ENCODE measurements at regions not wholly inside any gene's neighbourhood (a gene's known extent, or its start where the extent isn't known, plus 50 kb on each side); places are given as distances from the start of the nearest gene placed in this dataset.

DNA sequence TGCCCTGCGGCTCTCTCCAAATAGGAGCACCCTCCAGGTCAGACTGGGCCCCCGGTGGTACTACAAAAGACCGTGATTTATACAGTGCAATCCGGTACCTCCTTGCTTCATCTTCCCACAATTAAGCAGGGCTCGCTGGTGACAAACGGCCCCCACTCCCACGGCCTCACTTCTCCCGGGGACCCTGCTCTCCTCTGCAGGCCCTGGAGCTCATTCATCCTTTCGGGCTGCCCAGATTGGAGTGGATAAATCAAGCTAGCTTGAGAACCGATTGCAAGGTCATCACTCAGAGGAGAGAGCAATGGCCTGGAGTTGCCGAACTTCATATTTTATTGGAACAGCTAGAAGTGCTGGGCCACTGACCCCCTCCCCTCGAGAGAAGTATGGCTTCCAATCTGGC, 193.5 kb upstream of the IRX6 start:
- Mint-ChIP-seq H3K4me3 (ENCODE audit: low read depth) (no peak overlapping the region), H3K9me3 (no peaks in the 10 kb centered on the region), H3K36me3 (ENCODE audit: low read depth) (no peaks in the 10 kb centered on the region), H3K27ac (no peak overlapping the region), H3K4me1 (ENCODE audit: low read depth) (no peaks in the 10 kb centered on the region), H3K27me3 (ENCODE audit: low read depth) (no peaks in the 10 kb centered on the region)
- DNase-seq (ENCODE audit: low spot score), result no peak
- intact Hi-C loops (cut with micrococcal nuclease), result no loop called here

DNA sequence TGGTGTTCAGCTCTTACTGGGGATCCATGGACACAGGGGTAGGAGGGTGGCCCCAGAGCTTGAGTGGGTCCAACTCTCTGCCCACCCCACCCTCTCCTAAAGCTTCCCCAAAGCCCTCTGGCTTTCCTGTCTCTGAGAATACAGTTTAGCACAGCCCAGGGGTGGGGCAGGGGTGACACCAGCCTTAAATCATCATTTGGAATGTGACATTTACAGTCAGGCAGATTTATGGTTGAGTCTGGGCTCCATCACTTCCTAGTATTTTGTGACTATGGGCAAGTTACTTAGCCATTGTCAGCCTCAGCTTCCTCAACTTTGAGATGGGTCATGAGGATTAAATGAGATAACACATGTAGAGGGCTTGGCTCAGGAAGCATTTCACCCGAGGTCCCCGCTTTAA, 193.1 kb upstream of the IRX6 start:
- no peak overlapping the region for H3K27ac Mint-ChIP-seq
- intact Hi-C loops (cut with micrococcal nuclease), result no loop called here
- H3K36me3 Mint-ChIP-seq (ENCODE audit: low read depth), result no peaks in the 10 kb centered on the region
- H3K4me3 Mint-ChIP-seq (ENCODE audit: low read depth), result no peak overlapping the region
- H3K27me3 Mint-ChIP-seq (ENCODE audit: low read depth), result no peaks in the 10 kb centered on the region
- DNase-seq (ENCODE audit: low spot score), result no peak
- no peaks in the 10 kb centered on the region for H3K4me1 Mint-ChIP-seq (ENCODE audit: low read depth)
- no peaks in the 10 kb centered on the region for H3K9me3 Mint-ChIP-seq

DNA sequence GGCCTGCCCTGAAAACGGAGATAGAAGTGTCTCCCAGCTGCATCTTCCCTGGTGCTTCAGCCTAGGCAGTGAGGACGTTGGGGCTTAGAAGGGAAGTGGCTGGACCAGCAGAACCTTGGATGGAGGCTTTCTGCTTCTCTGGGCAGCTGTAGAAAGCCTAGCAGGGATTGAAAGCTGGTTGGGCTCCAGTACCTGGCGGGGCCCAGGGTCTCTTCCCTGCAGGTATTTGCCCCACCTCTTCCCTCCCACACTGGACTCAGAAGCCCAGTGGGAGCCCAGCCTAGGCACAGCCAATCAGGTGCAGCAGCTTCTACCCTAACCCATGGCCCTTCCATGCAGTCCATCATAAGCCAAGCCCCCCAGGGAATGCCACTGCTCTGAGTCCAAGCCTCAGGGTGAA, 190.3 kb upstream of the IRX6 start:
- DNase-seq (ENCODE audit: low spot score), result no peak

DNA sequence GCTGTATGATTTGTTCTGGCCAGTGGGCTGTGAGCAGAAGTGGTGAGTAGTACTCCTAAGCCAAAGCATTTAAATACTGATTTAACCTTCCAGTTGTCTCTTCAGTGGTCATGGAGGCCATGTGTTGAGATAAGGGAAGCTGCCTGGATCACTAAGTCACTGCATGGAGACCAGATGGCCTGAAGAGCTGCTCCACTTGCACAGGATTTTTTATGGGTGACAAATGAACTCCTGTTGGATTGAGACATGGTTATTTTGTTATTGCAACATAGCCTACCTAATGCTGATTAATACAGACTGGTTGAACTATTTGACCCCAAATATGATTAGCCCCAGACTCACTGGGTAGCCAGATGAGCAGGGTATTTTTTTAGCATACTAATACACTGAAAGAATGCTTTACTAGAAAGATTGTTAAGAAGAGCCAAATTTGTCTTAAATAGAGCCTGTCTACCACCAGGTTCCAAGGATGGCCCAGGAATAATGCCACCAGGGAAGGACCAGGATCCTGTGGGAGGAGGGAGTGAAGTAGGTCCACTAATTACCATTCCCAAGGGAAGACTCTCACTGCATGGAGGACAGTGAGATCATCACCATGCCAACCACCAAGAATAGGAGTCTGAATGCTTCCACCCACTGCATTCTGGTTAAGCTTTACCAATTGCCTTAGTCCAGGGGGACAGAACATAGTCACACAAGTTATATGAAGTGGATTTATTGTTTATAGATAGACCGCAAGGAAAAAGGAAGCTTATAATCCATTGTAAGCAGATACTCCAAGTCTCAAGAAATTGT, 187.4 kb upstream of the IRX6 start:
- H3K4me1 Mint-ChIP-seq (ENCODE audit: low read depth), result no peaks in the 10 kb centered on the region
- intact Hi-C loops (cut with micrococcal nuclease), result no loop called here

More for the DNA sequence above, 190.3 kb upstream of the IRX6 start:
- Mint-ChIP-seq H3K4me3 (ENCODE audit: low read depth) (no peak overlapping the region), H3K27ac (no peak overlapping the region), H3K9me3 (no peaks in the 10 kb centered on the region), H3K4me1 (ENCODE audit: low read depth) (no peaks in the 10 kb centered on the region), H3K27me3 (ENCODE audit: low read depth) (no peaks in the 10 kb centered on the region), H3K36me3 (ENCODE audit: low read depth) (no peaks in the 10 kb centered on the region)
- intact Hi-C loops (cut with micrococcal nuclease), result no loop called here

DNA sequence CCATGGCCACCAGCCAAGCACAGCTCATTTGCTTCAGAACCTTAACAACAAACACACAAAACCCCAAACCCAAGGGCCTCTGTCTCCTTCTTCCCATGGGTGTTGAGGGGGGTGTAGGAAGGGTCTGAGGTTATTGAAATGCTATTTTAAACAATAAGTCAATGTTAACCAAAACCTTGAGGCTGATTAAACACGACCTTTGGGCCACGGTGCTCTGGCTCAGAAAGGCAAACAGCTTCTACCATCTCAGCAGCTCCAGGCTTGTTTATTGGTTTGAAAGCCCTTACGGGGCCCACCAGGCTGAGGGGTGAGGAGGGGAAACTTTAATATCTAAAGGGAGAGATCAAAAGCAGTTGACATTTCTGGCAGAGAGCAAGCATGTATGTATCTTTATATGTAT, 185.7 kb upstream of the IRX6 start:
- DNase-seq (ENCODE audit: low spot score), result no peak
- Mint-ChIP-seq H3K27ac (no peak overlapping the region), H3K4me3 (ENCODE audit: low read depth) (no peak overlapping the region), H3K36me3 (ENCODE audit: low read depth) (no peaks in the 10 kb centered on the region), H3K27me3 (ENCODE audit: low read depth) (no peaks in the 10 kb centered on the region), H3K4me1 (ENCODE audit: low read depth) (no peaks in the 10 kb centered on the region), H3K9me3 (no peaks in the 10 kb centered on the region)
- intact Hi-C loops (cut with micrococcal nuclease), result no loop called here

More for the DNA sequence above, 187.4 kb upstream of the IRX6 start:
- no peak overlapping the region for H3K27ac Mint-ChIP-seq
- no peak overlapping the region for H3K4me3 Mint-ChIP-seq (ENCODE audit: low read depth)
- no peaks in the 10 kb centered on the region for H3K27me3 Mint-ChIP-seq (ENCODE audit: low read depth)
- H3K9me3 Mint-ChIP-seq, result no peaks in the 10 kb centered on the region
- no peak for DNase-seq (ENCODE audit: low spot score)
- no peaks in the 10 kb centered on the region for H3K36me3 Mint-ChIP-seq (ENCODE audit: low read depth)

DNA sequence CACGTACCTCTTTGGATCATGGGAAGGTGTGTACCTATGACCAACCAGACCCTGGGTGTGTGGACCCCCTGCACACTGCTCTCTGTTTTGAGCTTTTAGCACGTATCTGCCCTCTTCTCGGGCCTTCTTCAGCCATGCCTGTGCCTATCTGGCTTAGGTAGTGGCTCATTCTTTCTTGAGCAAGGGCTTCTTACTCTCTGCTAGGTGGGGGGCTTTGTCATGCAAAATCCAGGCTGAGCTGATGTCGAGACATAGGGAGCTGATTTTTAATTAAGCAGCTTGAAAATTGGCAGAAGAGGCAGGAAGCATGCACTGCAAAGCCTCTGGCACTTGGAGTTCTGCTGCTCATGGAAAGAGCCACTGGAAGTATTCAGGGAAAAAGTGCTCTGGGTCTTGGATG, 181.6 kb upstream of the IRX6 start:
- DNase-seq (ENCODE audit: low spot score), result no peak
- H3K36me3 Mint-ChIP-seq (ENCODE audit: low read depth), result no peaks in the 10 kb centered on the region
- no peak overlapping the region for H3K4me3 Mint-ChIP-seq (ENCODE audit: low read depth)
- no peaks in the 10 kb centered on the region for H3K27me3 Mint-ChIP-seq (ENCODE audit: low read depth)
- H3K4me1 Mint-ChIP-seq (ENCODE audit: low read depth), result no peaks in the 10 kb centered on the region
- no peaks in the 10 kb centered on the region for H3K9me3 Mint-ChIP-seq
- intact Hi-C loops (cut with micrococcal nuclease), result no loop called here
- no peak overlapping the region for H3K27ac Mint-ChIP-seq

DNA sequence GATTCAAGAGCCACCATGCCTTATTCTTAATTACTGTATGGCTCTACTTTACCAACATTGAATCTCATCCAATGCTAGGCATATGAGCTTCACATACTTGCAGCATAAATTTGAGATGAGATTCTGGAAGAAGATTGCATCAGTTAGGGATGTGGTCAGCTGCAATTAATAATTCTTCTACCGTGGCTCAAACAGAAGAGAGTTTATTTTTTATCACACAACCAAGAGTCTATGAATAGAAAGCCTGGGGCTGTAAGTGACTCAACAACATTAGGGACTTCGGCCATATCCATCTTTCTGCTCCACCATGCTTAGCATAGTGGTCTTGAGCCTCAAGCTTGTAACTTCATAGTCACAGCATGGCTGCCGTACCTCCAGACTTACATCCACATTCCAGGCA, 179.4 kb upstream of the IRX6 start:
- Mint-ChIP-seq H3K36me3 (ENCODE audit: low read depth) (no peaks in the 10 kb centered on the region), H3K27ac (no peak overlapping the region), H3K4me1 (ENCODE audit: low read depth) (no peaks in the 10 kb centered on the region), H3K9me3 (no peaks in the 10 kb centered on the region), H3K4me3 (ENCODE audit: low read depth) (no peak overlapping the region), H3K27me3 (ENCODE audit: low read depth) (no peaks in the 10 kb centered on the region)
- intact Hi-C loops (cut with micrococcal nuclease), result no loop called here
- DNase-seq (ENCODE audit: low spot score), result no peak

DNA sequence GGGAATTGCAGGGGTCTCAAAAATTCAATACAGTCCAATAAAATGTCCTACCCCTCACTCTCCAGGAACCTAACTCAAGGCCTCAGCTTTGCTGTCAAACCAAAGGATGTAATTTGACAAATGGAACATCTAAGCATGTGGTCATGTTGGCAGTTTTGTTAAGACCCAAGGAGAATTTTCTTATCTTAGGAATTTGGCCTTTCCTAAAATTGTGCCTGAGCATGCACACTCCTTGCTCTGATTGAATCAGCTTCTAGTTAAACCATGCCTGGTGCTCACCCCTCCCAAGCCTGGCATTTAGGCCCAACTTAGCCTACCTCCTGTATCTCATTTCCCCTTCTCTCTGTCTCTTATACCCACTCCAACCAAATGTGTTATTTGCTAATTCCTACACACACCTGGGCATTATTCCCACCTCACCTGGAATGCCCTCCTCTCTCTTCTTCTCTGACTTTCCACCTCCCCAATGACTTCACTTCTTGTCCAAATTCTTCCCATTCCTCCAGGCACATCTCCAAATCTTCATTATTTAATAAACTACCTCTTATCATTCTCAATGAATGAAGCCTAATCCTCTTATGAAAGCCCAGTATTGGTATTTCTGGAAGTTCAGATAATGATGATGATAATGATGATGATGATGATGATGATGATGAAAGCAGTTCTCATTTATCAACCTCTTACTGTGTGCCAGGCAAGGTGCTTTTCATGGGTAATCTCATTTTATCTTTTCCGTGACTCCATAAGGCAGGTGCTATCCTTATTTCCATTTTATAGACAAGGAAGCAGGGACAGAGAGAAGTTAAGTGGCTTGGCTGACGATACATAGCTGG, 178.0 kb upstream of the IRX6 start:
- no peaks in the 10 kb centered on the region for H3K27me3 Mint-ChIP-seq (ENCODE audit: low read depth)
- no peaks in the 10 kb centered on the region for H3K36me3 Mint-ChIP-seq (ENCODE audit: low read depth)

DNA sequence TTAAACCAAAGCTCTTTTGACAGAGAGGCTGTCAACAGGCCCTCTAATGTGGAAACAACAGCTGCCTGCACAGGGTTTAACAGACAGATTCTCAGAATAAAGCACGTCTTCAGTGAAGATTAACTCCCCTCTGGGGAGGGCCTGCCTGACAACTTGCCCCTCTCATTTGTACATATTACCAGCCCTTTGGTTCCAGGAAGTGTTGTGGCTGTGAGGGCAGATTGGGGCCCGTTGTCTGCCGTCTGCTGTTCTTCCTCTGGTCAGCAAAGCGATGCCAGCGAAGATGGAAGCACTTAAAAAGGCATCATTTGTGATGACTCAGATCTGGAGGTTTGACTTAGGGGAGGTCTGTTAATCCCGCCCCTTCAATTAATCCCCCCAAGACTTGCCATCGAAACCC, 177.0 kb upstream of the IRX6 start:
- intact Hi-C loops (cut with micrococcal nuclease), result no loop called here
- H3K4me3 Mint-ChIP-seq (ENCODE audit: low read depth), result no peak overlapping the region
- no peaks in the 10 kb centered on the region for H3K27me3 Mint-ChIP-seq (ENCODE audit: low read depth)
- H3K9me3 Mint-ChIP-seq, result no peaks in the 10 kb centered on the region
- no peak overlapping the region for H3K27ac Mint-ChIP-seq
- no peak for DNase-seq (ENCODE audit: low spot score)
- H3K36me3 Mint-ChIP-seq (ENCODE audit: low read depth), result no peaks in the 10 kb centered on the region
- no peaks in the 10 kb centered on the region for H3K4me1 Mint-ChIP-seq (ENCODE audit: low read depth)

More for the DNA sequence above, 178.0 kb upstream of the IRX6 start:
- intact Hi-C loops (cut with micrococcal nuclease), result no loop called here
- H3K27ac Mint-ChIP-seq, result no peak overlapping the region
- no peaks in the 10 kb centered on the region for H3K4me1 Mint-ChIP-seq (ENCODE audit: low read depth)
- DNase-seq (ENCODE audit: low spot score), result no peak
- H3K9me3 Mint-ChIP-seq, result no peaks in the 10 kb centered on the region
- no peak overlapping the region for H3K4me3 Mint-ChIP-seq (ENCODE audit: low read depth)

DNA sequence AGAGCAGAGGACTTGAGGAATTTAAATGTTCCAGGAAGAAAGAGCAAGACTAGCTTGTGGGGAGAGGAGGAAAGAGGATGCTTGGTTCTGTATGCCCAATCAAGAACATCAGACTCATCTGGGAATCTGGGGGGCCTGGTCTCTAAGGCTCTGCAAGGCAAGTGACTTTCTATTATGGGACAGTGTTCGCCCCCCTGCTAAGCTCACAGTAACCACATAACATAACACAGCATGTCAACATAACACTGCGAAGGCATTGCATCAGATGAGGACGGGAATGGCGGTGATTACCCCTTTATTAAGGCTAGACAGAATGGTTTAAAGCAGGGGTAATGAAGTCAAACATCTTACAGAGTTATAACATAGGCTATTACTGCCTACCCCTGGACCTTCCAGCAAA, 176.6 kb upstream of the IRX6 start:
- no peaks in the 10 kb centered on the region for H3K36me3 Mint-ChIP-seq (ENCODE audit: low read depth)
- intact Hi-C loops (cut with micrococcal nuclease), result no loop called here
- DNase-seq (ENCODE audit: low spot score), result no peak
- no peaks in the 10 kb centered on the region for H3K9me3 Mint-ChIP-seq
- H3K4me1 Mint-ChIP-seq (ENCODE audit: low read depth), result no peaks in the 10 kb centered on the region
- no peak overlapping the region for H3K4me3 Mint-ChIP-seq (ENCODE audit: low read depth)
- no peaks in the 10 kb centered on the region for H3K27me3 Mint-ChIP-seq (ENCODE audit: low read depth)
- no peak overlapping the region for H3K27ac Mint-ChIP-seq

DNA sequence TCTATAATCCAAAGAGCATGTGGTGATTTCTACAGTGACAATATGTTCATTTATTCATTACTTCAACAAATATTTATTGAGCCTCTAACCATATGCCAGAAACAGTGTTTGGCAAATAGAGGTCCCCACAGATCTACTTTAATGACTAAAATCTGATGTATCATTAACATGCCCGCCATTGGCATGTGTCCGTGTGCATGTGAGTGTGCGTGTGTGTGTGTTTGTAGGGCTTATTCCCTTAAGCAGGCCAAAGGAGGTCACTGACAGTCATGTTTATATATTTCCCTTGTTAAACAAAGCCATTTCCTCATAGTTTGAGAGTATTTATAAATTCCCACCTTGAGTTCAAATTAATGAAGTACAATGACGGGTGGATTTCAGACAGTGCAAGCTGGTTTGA, 174.4 kb upstream of the IRX6 start:
- H3K27ac Mint-ChIP-seq, result no peak overlapping the region
- H3K4me3 Mint-ChIP-seq (ENCODE audit: low read depth), result no peak overlapping the region
- H3K36me3 Mint-ChIP-seq (ENCODE audit: low read depth), result no peaks in the 10 kb centered on the region
- no peaks in the 10 kb centered on the region for H3K27me3 Mint-ChIP-seq (ENCODE audit: low read depth)
- no peaks in the 10 kb centered on the region for H3K4me1 Mint-ChIP-seq (ENCODE audit: low read depth)
- intact Hi-C loops (cut with micrococcal nuclease), result no loop called here
- H3K9me3 Mint-ChIP-seq, result no peaks in the 10 kb centered on the region
- no peak for DNase-seq (ENCODE audit: low spot score)

DNA sequence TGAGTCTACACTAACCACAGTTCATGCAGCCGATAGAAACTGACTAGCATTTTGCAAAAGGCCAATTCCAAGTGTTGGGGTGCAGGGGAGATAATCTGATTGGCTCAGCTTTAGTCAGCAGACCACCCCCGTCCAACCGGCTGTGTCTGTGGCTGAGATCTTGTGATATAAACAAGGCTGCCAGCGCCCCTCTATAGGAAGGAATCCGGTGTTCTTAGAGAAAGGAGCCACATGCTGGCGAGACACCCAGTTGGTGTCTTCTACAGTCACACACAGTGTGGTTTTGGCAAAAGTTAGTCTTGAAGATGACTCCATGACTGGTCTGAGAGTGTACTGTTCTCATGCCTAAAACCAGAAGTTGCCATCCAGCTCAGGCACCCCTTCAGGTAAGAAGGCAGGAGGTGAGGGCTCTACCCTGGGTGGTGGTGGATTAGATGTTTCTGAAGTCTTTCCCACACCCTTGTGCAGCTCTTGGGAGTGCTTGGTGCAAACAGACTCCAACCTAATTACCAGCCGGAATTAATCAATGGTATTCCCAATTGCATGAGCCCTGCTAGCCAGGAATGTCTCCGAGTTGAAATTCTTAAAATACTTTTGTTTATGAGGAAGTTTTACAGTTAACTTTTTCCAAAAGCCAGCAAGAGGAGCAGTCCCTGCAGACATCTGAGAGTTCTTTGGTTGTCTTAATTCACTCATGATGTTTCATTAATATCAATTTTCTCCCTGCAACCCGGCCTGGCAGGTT, 172.3 kb upstream of the IRX6 start:
- intact Hi-C loops (cut with micrococcal nuclease), result no loop called here
- H3K9me3 Mint-ChIP-seq, result no peaks in the 10 kb centered on the region
- no peak overlapping the region for H3K27ac Mint-ChIP-seq
- H3K36me3 Mint-ChIP-seq (ENCODE audit: low read depth), result no peaks in the 10 kb centered on the region
- DNase-seq (ENCODE audit: low spot score), result no peak
- no peak overlapping the region for H3K4me3 Mint-ChIP-seq (ENCODE audit: low read depth)
- no peaks in the 10 kb centered on the region for H3K27me3 Mint-ChIP-seq (ENCODE audit: low read depth)
- H3K4me1 Mint-ChIP-seq (ENCODE audit: low read depth), result no peaks in the 10 kb centered on the region

DNA sequence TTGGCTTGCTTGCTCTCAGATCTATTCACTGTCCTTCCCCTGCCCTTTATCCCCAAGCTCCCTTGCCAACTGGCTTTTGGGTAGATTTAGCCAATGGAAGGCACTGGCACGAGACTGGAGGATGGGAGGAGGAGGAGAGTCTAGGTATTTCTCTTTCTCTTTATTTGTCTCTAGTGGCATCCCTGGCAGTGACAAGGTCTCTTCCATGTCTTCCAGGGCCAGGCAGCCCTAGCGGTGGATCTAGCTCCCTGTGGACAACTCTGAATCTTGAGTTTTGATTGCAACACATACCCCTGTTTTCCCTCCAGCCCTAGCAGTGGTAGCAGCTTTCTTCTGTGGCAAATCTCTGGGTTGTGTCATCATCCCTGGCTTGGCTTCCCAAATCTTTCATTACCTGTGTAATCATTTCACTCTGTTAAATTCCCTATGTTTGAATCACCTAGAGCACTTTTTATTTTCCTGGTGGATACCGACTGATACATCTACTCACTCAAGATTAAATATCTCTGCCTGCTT, 171.1 kb upstream of the IRX6 start:
- H3K27ac Mint-ChIP-seq, result no peak overlapping the region
- no peaks in the 10 kb centered on the region for H3K4me1 Mint-ChIP-seq (ENCODE audit: low read depth)
- H3K27me3 Mint-ChIP-seq (ENCODE audit: low read depth), result no peaks in the 10 kb centered on the region
- H3K9me3 Mint-ChIP-seq, result no peaks in the 10 kb centered on the region
- DNase-seq (ENCODE audit: low spot score), result no peak
- H3K4me3 Mint-ChIP-seq (ENCODE audit: low read depth), result no peak overlapping the region
- intact Hi-C loops (cut with micrococcal nuclease), result no loop called here
- H3K36me3 Mint-ChIP-seq (ENCODE audit: low read depth), result no peaks in the 10 kb centered on the region

Data from activated T-helper 2 cell treated with anti-CD3 and anti-CD28 coated beads, Interferon-gamma antibody, Interleukin-2, Interleukin-4, amounts not matched to agents 10 μg/mL and 5 μg/mL and 100 μg/mL, durations not matched to agents 14 hours and 24 hours and 36 hours (primary cell).